H54 (cell line): ENCODE measurements at regions not wholly inside any gene's neighbourhood (a gene's known extent, or its start where the extent isn't known, plus 50 kb on each side); places are given as distances from the start of the nearest gene placed in this dataset.

Source experiments
- DNase-seq: peaks from one replicate; pipeline ENCODE4 v3.0.0; 2011; ENCODE audit warnings: low spot score, mixed read lengths; ENCODE audit not compliant: insufficient read length
- FAIRE-seq: peaks from 3 replicates; lab custom pipeline; 2011; peaks lifted over from hg19 to GRCh38; lab: Jason Lieb, UNC
- POLR2A ChIP-seq: IDR thresholded peaks from 2 replicates; pipeline ENCODE4 v1.6.1; 2011; ENCODE audit warnings: low read depth, mild to moderate bottlenecking, low read length

- TF ChIP-seq POLR2A = no peak
- FAIRE-seq = no peak
- no peak for DNase-seq
Observed at GRCh38 chr2:208929894-208930427, 493.9 kb upstream of the MAP2 start.

- DNase-seq (no peak), FAIRE-seq (no peak)
- no peak for TF ChIP-seq POLR2A
Observed at GRCh38 chr2:208935531-208935930, 488.3 kb upstream of the MAP2 start.

GRCh38 chr2:208937521-208937920, 486.3 kb upstream of the MAP2 start:
- DNase-seq (no peak), FAIRE-seq (no peak)

GRCh38 chr2:208939852-208940251, 484.0 kb upstream of the MAP2 start:
- no peak for TF ChIP-seq POLR2A
- DNase-seq (no peak), FAIRE-seq (no peak)

More at GRCh38 chr2:208937521-208937920, 486.3 kb upstream of the MAP2 start:
- no peak for TF ChIP-seq POLR2A

- DNase-seq (no peak), FAIRE-seq (no peak)
- TF ChIP-seq POLR2A = no peak
Observed at GRCh38 chr2:208945719-208946256, 478.1 kb upstream of the MAP2 start.

- FAIRE-seq = no peak
- no peak for TF ChIP-seq POLR2A
- no peak for DNase-seq
Observed at GRCh38 chr2:208948073-208948472, 475.8 kb upstream of the MAP2 start.

- DNase-seq = no peak
- FAIRE-seq = no peak
- no peak for TF ChIP-seq POLR2A
Observed at GRCh38 chr2:208970070-208970469, 453.8 kb upstream of the MAP2 start.

GRCh38 chr2:208977582-208977981, 446.3 kb upstream of the MAP2 start:
- TF ChIP-seq POLR2A = no peak
- DNase-seq (no peak), FAIRE-seq (no peak)

GRCh38 chr2:208978946-208979345, 444.9 kb upstream of the MAP2 start:
- no peak for FAIRE-seq
- DNase-seq = no peak
- TF ChIP-seq POLR2A = no peak

GRCh38 chr2:208980321-208980720, 443.5 kb upstream of the MAP2 start:
- TF ChIP-seq POLR2A = no peak
- DNase-seq (no peak), FAIRE-seq (no peak)

- no peak for TF ChIP-seq POLR2A
- DNase-seq = no peak
- FAIRE-seq = no peak
Observed at GRCh38 chr2:208982831-208983230, 441.0 kb upstream of the MAP2 start.

- TF ChIP-seq POLR2A = no peak
- FAIRE-seq (no peak), DNase-seq (no peak)
Observed at GRCh38 chr2:208983486-208983885, 440.4 kb upstream of the MAP2 start.

- DNase-seq = no peak
- no peak for FAIRE-seq
- TF ChIP-seq POLR2A = no peak
Observed at GRCh38 chr2:208984376-208985090, 439.3 kb upstream of the MAP2 start.

- no peak for DNase-seq
- FAIRE-seq = no peak
- TF ChIP-seq POLR2A = no peak
Observed at GRCh38 chr2:208985644-208986043, 438.2 kb upstream of the MAP2 start.

- FAIRE-seq (no peak), DNase-seq (no peak)
- TF ChIP-seq POLR2A = no peak
Observed at GRCh38 chr2:208990716-208991115, 433.1 kb upstream of the MAP2 start.
